HG02798 (cell line): ENCODE measurements at regions not wholly inside any gene's neighbourhood (a gene's known extent, or its start where the extent isn't known, plus 50 kb on each side); places are given as distances from the start of the nearest gene placed in this dataset.

ENCODE experiments used
- ATAC-seq: cut with Tn5 transposase; IDR thresholded peaks from one replicate; pipeline ENCODE4 v1.9.1; 2021; ENCODE audit warnings: mild to moderate bottlenecking; ENCODE audit not compliant: unreplicated experiment, poor library complexity

DNA sequence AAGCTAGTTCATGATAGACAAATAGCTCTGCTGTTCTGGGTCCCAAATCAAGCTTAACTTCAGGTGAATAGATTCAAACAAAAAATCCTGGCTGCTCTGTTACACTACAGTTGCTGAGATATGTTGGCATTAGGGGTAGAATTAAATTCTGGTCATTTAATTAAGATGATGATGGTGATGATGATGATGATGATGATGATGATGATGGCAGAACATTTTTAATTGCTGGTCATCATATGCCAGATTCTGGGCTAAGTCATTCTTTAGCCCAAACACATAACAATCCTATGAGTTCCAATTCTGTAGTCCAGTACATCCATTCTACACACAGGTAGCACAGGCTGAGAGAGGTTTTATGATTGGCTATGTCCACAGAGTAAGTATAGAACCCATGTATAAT, 741.5 kb downstream of the STIM2 start:
- ATAC-seq, result no peak

DNA sequence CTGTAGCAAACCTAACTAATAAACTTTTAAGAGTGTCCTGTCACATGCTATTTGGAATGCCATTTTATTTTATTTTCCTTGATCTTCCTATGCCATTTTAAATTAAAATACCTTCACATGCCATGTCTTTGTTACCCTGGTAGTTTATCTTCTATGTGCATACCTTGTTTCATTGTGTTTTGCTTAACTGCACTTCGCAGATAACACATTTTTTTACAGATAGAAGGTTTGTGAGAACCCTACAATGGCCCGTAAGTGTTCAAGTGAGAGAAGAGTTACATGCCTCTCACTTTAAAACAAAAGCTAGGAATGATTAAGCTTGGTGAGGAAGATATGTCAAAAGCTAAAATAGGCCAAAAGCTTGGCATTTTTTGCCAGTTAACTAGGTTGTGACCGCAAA, 744.1 kb downstream of the STIM2 start:
- ATAC-seq, result no peak

DNA sequence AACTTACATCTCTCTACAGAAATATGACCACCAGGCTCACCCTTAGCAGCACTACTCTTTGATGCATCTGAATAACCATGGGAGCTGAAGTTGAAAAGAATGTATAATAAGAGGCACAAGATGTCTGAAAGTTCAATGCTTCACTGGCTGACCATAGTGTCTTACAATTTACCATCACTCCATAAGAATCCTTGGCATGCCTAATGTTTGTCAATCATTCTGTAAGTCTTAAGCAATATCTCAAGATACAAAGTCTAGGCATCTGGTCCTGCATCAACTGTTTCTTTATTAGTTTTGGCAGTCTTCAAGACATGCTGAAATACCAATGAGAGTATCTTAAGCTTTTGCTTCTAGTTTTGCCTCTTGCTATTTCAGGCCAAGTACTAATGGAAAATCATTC, 755.5 kb downstream of the STIM2 start:
- ATAC-seq, result no peak

DNA sequence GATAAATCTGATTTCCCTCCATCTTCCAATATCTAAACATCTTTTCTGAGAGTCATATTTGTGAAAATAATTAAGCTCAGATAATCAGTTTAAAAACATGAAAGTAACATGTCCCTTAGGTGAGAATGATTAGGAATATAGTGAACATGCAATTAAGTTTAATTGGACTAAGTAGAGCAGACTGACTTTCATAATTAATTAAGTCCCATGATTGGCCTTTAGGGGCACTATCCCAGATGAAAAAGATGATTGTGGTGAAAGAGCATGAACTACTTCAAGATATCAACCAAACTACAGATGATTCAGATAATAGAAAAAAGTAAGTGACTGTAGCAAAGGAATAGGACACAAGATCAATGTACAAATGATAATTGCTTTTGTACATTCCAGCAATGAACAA, 758.8 kb downstream of the STIM2 start:
- ATAC-seq, result no peak

DNA sequence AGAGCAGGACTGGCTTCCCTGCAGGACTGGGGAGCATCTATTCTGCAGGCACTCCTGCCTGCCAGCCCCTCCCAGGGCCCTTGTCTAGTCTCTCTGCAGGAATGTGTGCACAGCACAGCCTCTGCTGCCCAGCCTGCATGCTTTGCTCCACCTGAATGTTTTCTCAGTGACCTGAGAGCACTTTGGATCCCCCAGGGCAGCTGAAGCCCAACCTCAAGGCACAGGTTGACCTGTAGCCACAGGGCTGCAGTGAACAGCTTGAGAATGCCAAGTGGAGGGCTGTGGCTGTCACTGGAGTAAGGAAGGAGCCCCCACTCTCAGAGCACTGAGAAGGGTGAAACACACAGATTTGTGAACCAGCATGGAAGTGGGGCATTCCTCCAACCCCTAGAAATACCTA, 760.2 kb downstream of the STIM2 start:
- ATAC-seq, result no peak

DNA sequence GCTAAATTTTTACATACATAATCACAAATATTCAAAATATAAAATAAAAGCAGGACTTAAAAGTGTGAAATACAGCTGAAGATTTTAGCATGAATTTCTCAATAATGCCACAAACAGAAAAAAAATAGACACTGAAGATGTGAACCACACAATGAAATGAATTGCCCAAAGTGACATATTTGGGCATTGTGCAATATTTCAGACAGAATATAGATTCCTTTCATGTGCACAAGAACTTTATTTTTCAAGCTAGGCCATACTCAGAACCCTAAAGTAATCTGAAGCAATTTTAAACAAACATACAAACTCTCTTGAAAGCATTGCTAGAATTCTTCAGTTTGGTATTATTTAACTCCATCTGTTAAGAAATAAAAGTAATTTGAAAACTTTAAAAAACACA, 764.1 kb downstream of the STIM2 start:
- no peak for ATAC-seq

DNA sequence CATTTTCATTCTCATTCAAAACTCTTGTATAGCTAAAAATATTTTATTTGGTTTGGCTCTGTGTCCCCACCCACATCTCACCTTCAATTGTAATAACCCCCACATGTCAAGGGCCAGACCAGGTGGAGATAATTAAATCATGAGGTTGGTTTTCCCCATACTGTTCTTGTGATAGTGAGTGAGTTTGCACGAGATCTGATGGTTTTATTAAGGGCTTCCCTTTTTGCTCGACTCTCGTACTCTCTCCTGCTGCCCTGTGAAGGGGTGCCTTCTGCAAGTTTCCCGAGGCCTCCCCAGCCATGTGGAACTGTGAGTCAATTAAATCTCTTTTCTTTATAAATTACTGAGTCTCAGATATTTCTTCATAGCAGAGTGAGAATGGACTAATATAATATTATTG, 768.0 kb downstream of the STIM2 start:
- no peak for ATAC-seq

DNA sequence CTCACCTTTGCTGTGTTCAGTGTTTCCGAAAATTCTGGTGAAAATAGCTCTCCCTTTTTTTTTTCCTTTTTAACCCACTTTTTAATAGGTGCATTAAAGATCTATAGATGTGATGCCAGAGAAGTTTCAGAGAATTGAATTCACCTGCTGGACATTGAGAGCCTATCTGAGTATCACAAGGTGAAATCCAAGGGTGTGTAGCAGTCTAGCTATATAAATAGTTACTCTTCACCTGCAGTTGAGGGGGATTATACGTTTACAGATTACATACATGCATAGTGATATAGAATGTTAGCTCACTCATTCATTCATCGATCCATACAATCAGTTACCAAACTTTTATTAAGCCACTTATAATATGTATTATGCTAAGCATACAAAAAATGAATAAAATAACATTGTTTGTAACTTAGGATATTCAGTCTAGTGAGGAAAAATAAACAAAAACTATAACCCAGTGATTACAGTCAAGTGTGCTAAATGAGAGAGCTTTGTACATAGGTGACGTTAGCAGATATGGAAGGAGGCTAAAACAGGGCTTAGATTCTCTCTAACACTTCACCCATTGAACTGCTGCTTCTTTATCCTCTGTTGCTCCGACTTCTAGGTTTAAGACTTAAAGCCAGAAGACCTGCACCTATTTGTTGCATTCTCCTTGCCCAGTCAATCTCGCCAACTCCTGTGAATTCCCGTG, 769.0 kb downstream of the STIM2 start:
- ATAC-seq, result no peak

DNA sequence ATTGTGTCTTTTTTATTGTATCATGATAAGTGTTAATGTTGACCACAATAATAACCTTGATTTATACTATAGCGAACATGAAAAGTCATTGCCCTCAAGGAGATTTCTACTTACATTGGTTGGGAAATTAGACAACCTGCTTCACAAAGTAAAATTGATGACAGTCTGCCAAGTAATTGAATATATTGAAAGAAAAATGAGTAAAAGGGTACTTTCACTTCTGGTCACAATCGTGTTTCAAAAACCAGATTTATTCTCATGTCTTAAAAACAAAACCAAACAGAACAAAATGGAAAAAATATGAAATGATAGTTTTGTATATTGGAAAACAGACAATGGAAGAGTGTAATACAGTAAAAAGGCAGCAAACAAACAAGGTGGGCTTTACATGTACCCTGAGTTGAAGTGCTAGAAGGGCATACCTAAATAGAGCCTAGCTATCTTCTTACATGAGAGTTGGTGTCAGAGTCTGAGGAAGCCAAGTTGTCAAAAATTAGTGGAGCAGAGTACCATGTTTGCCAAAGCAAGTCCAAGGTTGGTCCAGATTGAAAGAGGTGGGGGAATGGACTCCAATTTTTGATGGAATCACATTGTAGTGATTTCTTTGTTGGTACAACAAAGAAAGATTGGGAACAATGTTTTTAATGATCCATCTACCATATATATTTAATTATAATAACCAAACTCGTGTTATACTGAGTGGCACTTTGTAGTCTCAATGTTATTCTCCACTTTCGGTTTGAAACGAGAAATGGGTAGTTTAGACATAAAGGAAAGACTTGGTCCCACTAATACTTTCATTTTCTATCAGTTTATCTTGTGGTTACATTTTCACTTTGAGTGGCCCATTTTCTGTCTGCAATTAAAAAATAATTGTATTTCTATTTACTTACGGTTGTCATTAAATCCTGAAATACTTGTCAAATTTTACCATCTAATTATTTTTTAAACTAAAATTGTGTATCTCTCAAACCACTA, 775.6 kb downstream of the STIM2 start:
- peak; percentile 64 for ATAC-seq

DNA sequence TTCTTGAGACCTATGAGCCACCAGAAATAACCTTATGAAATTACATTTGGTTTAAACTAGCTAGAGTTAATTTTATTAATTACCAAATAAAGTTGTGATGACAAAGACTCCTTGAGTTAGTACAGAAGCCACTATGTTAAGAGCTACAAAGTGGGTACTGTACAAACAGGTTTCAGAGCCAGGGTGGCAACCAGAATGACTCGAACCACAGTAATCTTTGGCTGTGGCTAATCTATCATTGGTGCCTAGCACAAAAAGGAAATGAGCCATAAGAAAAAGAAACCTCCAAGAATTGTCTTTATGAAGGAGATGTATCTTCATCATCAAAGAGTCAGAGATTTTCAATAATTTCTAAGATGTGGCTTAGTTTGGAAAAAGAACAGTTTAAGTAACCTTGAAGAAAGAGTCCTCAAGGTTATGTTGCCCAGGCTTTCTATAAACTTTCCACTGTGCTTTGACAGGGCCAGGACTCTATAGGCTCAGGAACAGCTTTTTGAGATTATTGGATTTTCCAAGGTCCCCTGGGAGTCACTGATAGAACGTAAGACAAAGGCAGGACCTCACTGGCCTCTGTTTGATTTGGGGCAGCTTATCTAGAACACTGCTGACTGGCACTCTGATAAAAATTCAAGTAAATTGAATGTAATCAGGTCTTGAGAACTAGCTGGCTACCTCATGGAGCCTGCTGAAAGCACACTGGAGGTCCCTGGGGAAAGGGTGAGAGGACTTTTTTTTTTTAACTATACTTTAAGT, 777.7 kb downstream of the STIM2 start:
- no peak for ATAC-seq

DNA sequence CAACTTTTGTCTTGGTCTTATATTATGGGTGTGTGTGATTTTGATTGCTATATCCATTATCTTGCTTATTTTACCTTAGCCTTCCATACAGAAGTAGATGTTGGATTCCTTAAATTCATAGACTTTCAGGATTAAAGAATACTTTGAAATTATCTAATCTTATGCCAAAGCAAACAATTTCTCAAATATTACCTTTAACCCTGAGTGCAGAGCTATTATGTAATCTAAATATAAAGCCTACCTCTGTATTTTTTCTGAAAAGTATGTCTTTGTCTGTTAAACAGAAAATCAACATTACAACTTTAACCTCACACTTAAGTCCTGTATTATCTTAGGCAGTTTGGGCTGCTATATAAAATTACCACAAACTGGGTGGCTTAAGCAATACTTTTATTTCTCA, 782.5 kb downstream of the STIM2 start:
- ATAC-seq, result no peak

DNA sequence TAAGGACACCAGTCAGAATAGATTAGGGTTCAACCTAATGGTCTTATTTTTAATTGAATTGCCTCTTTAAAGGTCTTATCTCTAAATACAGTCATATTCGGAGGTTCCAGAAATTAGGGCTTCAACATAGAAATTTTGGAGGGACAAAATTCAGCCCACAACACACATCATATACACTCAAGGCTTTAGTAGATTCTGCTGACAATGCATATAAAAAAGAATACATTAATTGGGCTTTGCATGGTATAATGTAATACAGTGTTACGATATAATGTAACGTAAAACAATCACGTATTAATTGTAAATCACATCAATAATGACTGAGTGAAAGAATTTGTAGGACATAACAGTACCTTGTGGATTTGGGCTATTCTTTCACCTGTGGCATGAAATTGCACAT, 787.8 kb downstream of the STIM2 start:
- ATAC-seq, result no peak

DNA sequence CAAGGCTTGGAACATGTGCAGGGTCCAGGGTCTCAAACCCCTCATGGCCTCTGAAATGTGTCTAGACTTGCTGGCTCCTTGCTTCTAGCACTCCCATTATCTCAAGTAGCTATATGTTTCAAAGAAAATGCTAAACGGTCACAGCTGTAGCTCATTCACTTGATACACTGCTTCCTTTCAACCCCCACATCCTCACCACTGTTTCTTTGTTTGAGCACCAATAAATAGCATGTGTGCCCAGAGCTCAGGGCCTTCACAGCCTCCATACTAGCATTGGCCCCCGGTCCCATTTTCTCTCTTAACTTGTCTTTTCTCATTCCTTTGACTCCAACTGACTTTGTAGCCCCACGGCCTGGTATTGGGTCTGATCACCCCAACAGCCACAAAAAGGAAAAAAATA, 801.8 kb downstream of the STIM2 start:
- no peak for ATAC-seq

DNA sequence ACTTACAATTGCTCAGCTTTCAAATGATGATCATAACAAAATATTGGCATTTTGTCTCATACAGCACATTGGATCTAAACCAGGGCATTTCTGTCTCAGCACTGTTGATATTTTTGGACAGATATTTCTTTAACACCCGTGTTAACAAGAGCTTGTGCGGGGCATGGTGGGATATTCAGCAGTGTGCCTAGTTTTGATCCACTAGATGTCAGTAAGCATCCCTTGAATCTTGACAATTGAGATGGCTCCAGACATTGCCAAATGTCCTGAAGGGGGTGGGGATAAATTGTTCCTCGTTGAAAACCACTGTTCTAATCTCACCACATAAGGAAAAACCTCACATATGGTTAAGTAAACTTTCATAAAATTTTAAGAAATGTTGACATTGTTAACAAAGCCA, 806.3 kb downstream of the STIM2 start:
- no peak for ATAC-seq

DNA sequence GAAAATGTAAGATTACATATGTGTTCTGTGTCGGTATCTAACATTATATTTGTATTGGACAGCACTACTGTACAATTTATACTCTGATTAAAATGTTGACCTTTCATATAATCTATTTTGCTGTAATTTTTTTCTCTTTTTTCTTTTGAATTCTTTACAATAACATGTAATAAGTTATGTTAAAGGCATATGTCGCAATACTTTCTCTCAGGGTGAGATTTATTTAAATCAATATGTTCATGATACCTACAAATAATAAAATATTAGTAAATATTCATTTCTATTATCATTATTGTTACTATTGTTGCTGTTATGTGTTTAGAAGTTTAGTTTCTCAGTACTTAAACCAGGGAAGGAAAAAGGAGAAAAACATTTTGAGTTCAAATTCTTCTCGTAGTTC, 807.4 kb downstream of the STIM2 start:
- ATAC-seq, result no peak

DNA sequence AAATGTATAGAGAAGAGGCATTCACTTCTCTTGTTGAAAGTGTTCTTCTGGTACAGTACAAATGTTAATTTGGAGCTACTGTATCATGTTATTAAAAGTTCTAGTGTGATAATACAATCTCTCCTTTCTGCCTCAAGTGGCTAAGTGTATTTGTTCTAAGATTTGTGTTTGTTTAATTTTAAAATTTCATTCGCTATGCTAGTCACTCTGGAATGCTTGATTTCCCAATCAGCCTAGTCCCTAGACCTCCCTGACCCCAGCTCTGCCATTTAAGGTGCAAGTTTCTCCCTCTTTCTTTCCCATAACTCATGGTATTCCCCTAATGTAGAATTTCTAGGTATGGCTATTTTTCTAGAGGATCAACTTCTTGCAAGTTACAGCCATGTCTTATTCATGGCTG, 817.4 kb downstream of the STIM2 start:
- no peak for ATAC-seq

DNA sequence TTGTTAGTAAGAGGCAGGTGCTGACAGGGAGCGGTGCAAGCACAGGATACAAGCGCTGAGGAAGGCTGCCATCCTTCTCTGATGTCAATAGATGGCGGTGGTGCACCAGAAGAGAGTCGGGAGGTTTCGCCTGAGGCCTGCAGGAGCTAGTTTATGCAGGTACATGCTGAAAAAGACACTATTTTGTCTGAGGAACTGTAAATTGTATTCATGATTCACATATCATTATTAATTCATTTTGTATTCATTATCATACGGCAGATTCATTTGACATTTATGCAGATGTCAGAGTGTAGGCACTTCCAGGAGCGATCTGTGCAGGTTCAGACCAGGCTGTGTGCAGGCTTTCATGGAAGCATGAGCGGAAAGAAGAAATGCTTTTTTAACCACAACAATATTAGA, 824.0 kb downstream of the STIM2 start:
- peak; percentile 97 for ATAC-seq

DNA sequence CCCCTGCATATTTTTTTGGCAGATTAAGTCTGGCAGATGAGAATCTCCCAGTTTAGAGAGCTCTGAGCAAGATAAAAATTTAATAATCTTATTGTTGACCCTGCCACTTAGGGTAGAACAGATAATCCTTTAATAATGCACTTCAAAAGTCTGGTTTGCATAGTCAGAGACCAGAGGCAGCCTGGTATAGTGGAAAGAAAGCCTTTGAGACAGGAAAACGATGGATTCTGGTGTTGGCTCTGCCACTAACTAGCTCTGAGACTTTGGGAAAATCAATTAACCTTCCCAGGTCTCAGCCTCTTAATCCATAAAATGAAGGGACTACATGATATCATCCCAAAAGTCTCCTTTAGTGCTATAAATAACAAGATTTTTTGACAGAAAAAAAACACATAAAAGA, 824.5 kb downstream of the STIM2 start:
- no peak for ATAC-seq

DNA sequence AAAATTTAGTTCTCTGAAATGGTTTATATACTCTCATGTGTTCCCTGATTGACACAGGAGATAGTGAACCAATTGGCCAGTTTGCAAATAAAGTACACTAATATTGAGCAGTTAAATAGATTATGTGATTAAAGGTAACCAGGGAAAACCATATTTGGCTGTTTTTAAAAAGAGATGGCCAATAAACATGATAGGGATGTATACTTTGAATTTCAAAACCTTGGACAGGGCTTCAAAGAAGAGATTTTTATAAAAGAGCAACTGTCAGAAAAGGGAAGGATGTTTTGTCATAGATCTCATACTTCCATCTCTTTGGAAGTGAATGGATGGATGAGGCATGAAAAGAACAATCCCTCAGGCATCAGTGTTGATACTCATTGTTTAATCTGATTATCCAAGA, 825.3 kb downstream of the STIM2 start:
- no peak for ATAC-seq

DNA sequence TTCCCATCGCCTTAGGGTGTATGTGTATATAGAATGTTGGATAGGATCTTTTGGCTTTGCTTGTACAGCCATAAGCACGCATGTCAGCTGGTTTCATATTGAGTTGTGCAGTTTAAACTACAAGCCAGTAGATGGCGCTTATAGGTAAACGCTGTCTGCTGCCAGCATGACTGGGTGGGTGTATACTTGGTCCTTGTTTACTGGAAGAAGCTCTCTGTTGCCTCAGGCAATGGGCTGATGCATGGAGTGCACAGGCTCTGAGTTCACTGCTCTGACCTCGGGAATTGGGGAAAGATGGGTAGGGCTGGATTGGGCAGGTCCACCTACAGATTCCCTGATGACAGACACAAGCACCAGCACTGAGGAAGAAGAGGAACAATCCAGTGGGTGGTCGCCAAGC, 831.5 kb downstream of the STIM2 start:
- peak; percentile 89 for ATAC-seq
